HepG2 (cell line): ENCODE measurements at regions not wholly inside any gene's neighbourhood (a gene's known extent, or its start where the extent isn't known, plus 50 kb on each side); places are given as distances from the start of the nearest gene placed in this dataset.

Experiments
- ATAC-seq: fragments of 200-7000 bp; cut with Tn5 transposase; 3 replicates; pipeline ENCODE4 v1.9.1; 2020; ENCODE audit warnings: mild to moderate bottlenecking, moderate library complexity
- BruUV-seq: library from RNA; stranded (reverse); fragments of 400-500 nt; replicated peaks from 2 replicates; lab custom pipeline; 2021; lab: Mats Ljungman, UMichigan
- CTCF ChIA-PET: fragments of 300-600 bp; formaldehyde crosslinking; extraction: SDS; loops from one replicate; lab custom pipeline; 2021; ENCODE audit warnings: low total read pairs, inconsistent platforms, low intra/inter-chr PET ratio; lab: Yijun Ruan, JAX
- POLR2A ChIA-PET: fragments of 350-600 bp; sonication (Branson Sonifier 250); formaldehyde crosslinking; loops from one replicate; lab custom pipeline; 2020; ENCODE audit warnings: antibody characterized with exemption, inconsistent platforms; lab: Yijun Ruan, JAX
- DNase-seq: peaks from one replicate; pipeline ENCODE4 v3.0.0-alpha.2; 2015; ENCODE audit warnings: low spot score
- FAIRE-seq: peaks from 3 replicates; lab custom pipeline; 2011; peaks lifted over from hg19 to GRCh38; lab: Jason Lieb, UNC
- H2AFZ ChIP-seq: one replicate; pipeline ENCODE4 v1.6.1; 2011; ENCODE audit warnings: low read length, inconsistent platforms
- H3K27ac ChIP-seq: fragments of 300-600 bp; 3 replicates; pipeline ENCODE4 v1.8.0; 2011; ENCODE audit warnings: mixed run types, mild to moderate bottlenecking, mixed read lengths, low read length, inconsistent platforms; ENCODE audit not compliant: insufficient read depth; ENCODE audit errors: extremely low read length
- H3K27me3 ChIP-seq, 2 experiments: fragments of 200-600 bp in 1 of 2; 2 replicates in 1 of 2; 3 replicates in 1 of 2; pipeline versions ENCODE4 v1.6.0 to v1.8.0; 2011; ENCODE audit warnings: low read length in 2 of 2, mild to moderate bottlenecking in 2 of 2, moderate library complexity in 2 of 2, inconsistent platforms in 1 of 2; ENCODE audit not compliant: insufficient read depth in 2 of 2, control insufficient read depth in 1 of 2
- H3K36me3 ChIP-seq, 2 experiments: fragments of 200-600 bp in 1 of 2; replicated peaks in 1 of 2; 2 replicates in 1 of 2; 3 replicates in 1 of 2; pipeline versions ENCODE4 v1.5.1 to v1.8.0; 2011; ENCODE audit warnings: low read length in 2 of 2, inconsistent platforms in 1 of 2; ENCODE audit not compliant: insufficient read depth in 2 of 2, control insufficient read depth in 1 of 2
- H3K4me1 ChIP-seq: 2 replicates; pipeline ENCODE4 v1.5.1; 2012; ENCODE audit warnings: low read length, inconsistent platforms; ENCODE audit not compliant: insufficient read depth
- H3K4me2 ChIP-seq: 2 replicates; pipeline ENCODE4 v1.6.0; 2011; ENCODE audit warnings: low read depth, low read length, inconsistent platforms
- H3K4me3 ChIP-seq, 3 experiments: fragments of 200-600 bp in 1 of 3; sonication (generic), shearing (Covaris generic) in 1 of 3; replicated peaks in 1 of 3; 2 replicates each; pipeline ENCODE4 v1.5.1; 2011 to 2016; ENCODE audit warnings: low read length in 3 of 3, inconsistent platforms in 2 of 3, low read depth in 2 of 3, mild to moderate bottlenecking in 2 of 3, control low read depth in 1 of 3, mixed read lengths in 1 of 3; ENCODE audit not compliant: insufficient read depth in 1 of 3
- H3K79me2 ChIP-seq: one replicate; pipeline ENCODE4 v1.6.1; 2011; ENCODE audit warnings: low read length, inconsistent platforms; ENCODE audit not compliant: insufficient read depth
- H3K9ac ChIP-seq: 2 replicates; pipeline ENCODE4 v1.6.0; 2011; ENCODE audit warnings: mild to moderate bottlenecking, low read depth, low read length, inconsistent platforms; ENCODE audit not compliant: insufficient read depth
- H3K9me3 ChIP-seq: 2 replicates; pipeline ENCODE4 v1.5.1; 2012; ENCODE audit warnings: mild to moderate bottlenecking, low read length
- H4K20me1 ChIP-seq: 2 replicates; pipeline ENCODE4 v1.6.0; 2011; ENCODE audit warnings: inconsistent platforms, mild to moderate bottlenecking, low read length, moderate library complexity; ENCODE audit not compliant: insufficient read depth
- ETV5 ChIP-seq: IDR thresholded peaks from 2 replicates; pipeline ENCODE4 v1.6.1; 2018; ENCODE audit warnings: missing biosample characterization, missing genetic modification reagents, inconsistent platforms, borderline replicate concordance
- MYNN ChIP-seq: sonication (generic); formaldehyde crosslinking; IDR thresholded peaks from 2 replicates; pipeline ENCODE4 v1.4.0; 2020; ENCODE audit warnings: mild to moderate bottlenecking, low read depth, missing genetic modification reagents
- TAF1 ChIP-seq: sonication (generic); formaldehyde crosslinking; IDR thresholded peaks from 2 replicates; pipeline ENCODE4 v1.4.0; 2020; ENCODE audit warnings: missing genetic modification reagents
- THAP11 ChIP-seq: IDR thresholded peaks from 2 replicates; pipeline ENCODE4 v1.6.1; 2016; ENCODE audit warnings: missing biosample characterization, missing genetic modification reagents
- YEATS2 ChIP-seq: sonication (generic); formaldehyde crosslinking; IDR thresholded peaks from 2 replicates; pipeline ENCODE4 v1.4.0; 2020; ENCODE audit warnings: missing genetic modification reagents, borderline replicate concordance
- ZFP1 ChIP-seq: IDR thresholded peaks from 2 replicates; pipeline ENCODE4 v1.6.1; 2016
- ZNF12 ChIP-seq: sonication (generic); formaldehyde crosslinking; IDR thresholded peaks from 2 replicates; pipeline ENCODE4 v1.5.0; 2020; ENCODE audit warnings: missing genetic modification reagents
- ZNF367 ChIP-seq: sonication (generic); formaldehyde crosslinking; IDR thresholded peaks from 2 replicates; pipeline ENCODE4 v1.4.0; 2020; ENCODE audit warnings: missing genetic modification reagents, borderline replicate concordance
- ZNF775 ChIP-seq: sonication (generic); formaldehyde crosslinking; IDR thresholded peaks from 2 replicates; pipeline ENCODE4 v1.4.0; 2020; ENCODE audit warnings: missing genetic modification reagents, mild to moderate bottlenecking, moderate library complexity, borderline replicate concordance
- ZZZ3 ChIP-seq: sonication (generic); formaldehyde crosslinking; IDR thresholded peaks from 2 replicates; pipeline ENCODE4 v1.4.0; 2020; ENCODE audit warnings: missing genetic modification reagents, mild to moderate bottlenecking, borderline replicate concordance
- WGBS: methylation state at CpG from one replicate; pipeline ENCODE4 v1.1.6; 2017; ENCODE audit warnings: low lambda C conversion rate; 5-methylcytosine and 5-hydroxymethylcytosine counted together
- in situ Hi-C: cut with HindIII; loops from 2 replicates; pipeline ENCODE4 v1.10.0; 2017; ENCODE audit warnings: low pct_unique_long_range_greater_than_20kb; ENCODE audit not compliant: extremely low pct_ligation_motif_present
- intact Hi-C: fragments of 100-400 bp; cut with micrococcal nuclease; formaldehyde crosslinking; loops from one replicate; pipeline ENCODE4 v1.10.0; 2022; ENCODE audit not compliant: unreplicated experiment
- TF ChIP-seq, protein P1 (sequence below): sonication (generic); formaldehyde crosslinking; IDR thresholded peaks from 2 replicates; pipeline ENCODE4 v1.4.0; 2020; ENCODE audit warnings: low read depth, missing genetic modification reagents
- TF ChIP-seq, protein P2 (sequence below): sonication (generic); formaldehyde crosslinking; IDR thresholded peaks from 2 replicates; pipeline ENCODE4 v1.5.0; 2020; ENCODE audit warnings: mild to moderate bottlenecking, missing genetic modification reagents, borderline replicate concordance
- TF ChIP-seq, protein P3 (sequence below): IDR thresholded peaks from 2 replicates; pipeline ENCODE4 v1.6.1; 2016; ENCODE audit warnings: missing genetic modification reagents, missing compliant biosample characterization

DNA sequence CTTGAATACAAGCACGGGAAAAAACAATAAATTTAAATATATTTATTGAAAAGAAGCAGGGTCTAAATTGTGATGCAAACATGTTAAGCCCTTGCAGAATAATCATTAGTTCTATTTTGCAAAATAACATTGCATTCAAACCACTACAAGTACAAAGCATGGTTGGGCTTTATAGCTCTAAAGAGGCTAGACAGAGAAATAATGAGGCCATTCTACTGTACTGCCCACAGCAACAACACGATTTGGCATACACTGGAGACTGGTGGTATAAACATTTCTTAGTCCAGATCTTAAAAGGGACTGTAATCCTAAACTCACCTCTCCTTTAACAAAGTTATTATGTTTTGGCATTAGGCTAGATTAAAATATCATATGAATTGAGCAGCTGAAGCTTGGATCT, 204.3 kb upstream of the LRIG1 start (continued):
- TF ChIP-seq, protein P1, sequence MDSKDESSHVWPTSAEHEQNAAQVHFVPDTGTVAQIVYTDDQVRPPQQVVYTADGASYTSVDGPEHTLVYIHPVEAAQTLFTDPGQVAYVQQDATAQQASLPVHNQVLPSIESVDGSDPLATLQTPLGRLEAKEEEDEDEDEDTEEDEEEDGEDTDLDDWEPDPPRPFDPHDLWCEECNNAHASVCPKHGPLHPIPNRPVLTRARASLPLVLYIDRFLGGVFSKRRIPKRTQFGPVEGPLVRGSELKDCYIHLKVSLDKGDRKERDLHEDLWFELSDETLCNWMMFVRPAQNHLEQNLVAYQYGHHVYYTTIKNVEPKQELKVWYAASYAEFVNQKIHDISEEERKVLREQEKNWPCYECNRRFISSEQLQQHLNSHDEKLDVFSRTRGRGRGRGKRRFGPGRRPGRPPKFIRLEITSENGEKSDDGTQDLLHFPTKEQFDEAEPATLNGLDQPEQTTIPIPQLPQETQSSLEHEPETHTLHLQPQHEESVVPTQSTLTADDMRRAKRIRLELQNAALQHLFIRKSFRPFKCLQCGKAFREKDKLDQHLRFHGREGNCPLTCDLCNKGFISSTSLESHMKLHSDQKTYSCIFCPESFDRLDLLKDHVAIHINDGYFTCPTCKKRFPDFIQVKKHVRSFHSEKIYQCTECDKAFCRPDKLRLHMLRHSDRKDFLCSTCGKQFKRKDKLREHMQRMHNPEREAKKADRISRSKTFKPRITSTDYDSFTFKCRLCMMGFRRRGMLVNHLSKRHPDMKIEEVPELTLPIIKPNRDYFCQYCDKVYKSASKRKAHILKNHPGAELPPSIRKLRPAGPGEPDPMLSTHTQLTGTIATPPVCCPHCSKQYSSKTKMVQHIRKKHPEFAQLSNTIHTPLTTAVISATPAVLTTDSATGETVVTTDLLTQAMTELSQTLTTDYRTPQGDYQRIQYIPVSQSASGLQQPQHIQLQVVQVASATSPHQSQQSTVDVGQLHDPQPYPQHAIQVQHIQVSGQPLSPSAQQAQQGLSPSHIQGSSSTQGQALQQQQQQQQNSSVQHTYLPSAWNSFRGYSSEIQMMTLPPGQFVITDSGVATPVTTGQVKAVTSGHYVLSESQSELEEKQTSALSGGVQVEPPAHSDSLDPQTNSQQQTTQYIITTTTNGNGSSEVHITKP (CRISPR knock-in tag), result no peak
- TF ChIP-seq ETV5 (CRISPR knock-in tag), result no peak

DNA sequence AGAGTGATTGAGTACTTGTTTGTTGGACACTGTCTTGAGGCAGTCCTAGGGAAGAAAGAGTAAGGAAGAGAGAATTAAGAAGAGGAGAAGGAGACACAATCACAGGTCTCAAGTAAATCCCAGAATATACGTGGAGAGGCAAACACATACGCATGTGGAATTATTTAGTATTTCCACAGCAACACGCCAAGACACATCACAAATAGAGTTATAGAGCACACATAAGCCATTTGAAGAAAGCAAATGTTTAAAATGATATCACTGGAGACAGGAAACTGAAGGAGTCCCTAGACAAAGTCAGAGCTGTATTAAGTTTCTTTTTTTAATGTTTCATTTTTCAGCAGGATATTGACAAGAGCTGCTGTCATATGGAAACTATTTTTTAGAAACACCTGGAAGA, 206.1 kb upstream of the LRIG1 start:
- FAIRE-seq, result no peak
- CTCF ChIA-PET, result no interaction called here
- H3K9ac ChIP-seq, result no peak overlapping the region
- TF ChIP-seq, protein P2, sequence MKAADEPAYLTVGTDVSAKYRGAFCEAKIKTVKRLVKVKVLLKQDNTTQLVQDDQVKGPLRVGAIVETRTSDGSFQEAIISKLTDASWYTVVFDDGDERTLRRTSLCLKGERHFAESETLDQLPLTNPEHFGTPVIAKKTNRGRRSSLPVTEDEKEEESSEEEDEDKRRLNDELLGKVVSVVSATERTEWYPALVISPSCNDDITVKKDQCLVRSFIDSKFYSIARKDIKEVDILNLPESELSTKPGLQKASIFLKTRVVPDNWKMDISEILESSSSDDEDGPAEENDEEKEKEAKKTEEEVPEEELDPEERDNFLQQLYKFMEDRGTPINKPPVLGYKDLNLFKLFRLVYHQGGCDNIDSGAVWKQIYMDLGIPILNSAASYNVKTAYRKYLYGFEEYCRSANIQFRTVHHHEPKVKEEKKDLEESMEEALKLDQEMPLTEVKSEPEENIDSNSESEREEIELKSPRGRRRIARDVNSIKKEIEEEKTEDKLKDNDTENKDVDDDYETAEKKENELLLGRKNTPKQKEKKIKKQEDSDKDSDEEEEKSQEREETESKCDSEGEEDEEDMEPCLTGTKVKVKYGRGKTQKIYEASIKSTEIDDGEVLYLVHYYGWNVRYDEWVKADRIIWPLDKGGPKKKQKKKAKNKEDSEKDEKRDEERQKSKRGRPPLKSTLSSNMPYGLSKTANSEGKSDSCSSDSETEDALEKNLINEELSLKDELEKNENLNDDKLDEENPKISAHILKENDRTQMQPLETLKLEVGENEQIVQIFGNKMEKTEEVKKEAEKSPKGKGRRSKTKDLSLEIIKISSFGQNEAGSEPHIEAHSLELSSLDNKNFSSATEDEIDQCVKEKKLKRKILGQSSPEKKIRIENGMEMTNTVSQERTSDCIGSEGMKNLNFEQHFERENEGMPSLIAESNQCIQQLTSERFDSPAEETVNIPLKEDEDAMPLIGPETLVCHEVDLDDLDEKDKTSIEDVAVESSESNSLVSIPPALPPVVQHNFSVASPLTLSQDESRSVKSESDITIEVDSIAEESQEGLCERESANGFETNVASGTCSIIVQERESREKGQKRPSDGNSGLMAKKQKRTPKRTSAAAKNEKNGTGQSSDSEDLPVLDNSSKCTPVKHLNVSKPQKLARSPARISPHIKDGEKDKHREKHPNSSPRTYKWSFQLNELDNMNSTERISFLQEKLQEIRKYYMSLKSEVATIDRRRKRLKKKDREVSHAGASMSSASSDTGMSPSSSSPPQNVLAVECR (CRISPR knock-in tag), result no peak
- TF ChIP-seq YEATS2 (CRISPR knock-in tag) (no peak), ZFP1 (CRISPR knock-in tag) (no peak), ZNF775 (CRISPR knock-in tag) (no peak), THAP11 (CRISPR knock-in tag) (no peak), MYNN (CRISPR knock-in tag) (no peak), ZZZ3 (CRISPR knock-in tag) (no peak), ZNF12 (no peak), TAF1 (CRISPR knock-in tag) (no peak), ZNF367 (CRISPR knock-in tag) (no peak)
- TF ChIP-seq, protein P3, sequence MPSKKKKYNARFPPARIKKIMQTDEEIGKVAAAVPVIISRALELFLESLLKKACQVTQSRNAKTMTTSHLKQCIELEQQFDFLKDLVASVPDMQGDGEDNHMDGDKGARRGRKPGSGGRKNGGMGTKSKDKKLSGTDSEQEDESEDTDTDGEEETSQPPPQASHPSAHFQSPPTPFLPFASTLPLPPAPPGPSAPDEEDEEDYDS, result no peak

More for the DNA sequence above, 206.1 kb upstream of the LRIG1 start:
- WGBS, result 42% methylated on average over 3 of the region's 3 CpGs
- in situ Hi-C loops (no loop called here), intact Hi-C loops (no loop called here)
- H3K27ac ChIP-seq, result no peak overlapping the region
- POLR2A ChIA-PET, result no interaction called here
- H3K79me2 ChIP-seq, result no peaks in the 10 kb centered on the region
- no peak for ATAC-seq
- no peak overlapping the region for H2AFZ ChIP-seq
- H3K9me3 ChIP-seq, result no peaks in the 10 kb centered on the region
- no peak overlapping the region for H3K4me3 ChIP-seq
- H3K27me3 ChIP-seq, result no peaks in the 10 kb centered on the region
- H3K36me3 ChIP-seq, result no peaks in the 10 kb centered on the region
- BruUV-seq, result no TSS peak
- DNase-seq, result no peak
- H3K4me2 ChIP-seq, result no peak overlapping the region
- no peaks in the 10 kb centered on the region for H4K20me1 ChIP-seq
- no peaks in the 10 kb centered on the region for H3K4me1 ChIP-seq
